Tibial artery (tissue), 4 donors: ENCODE measurements at regions not wholly inside any gene's neighbourhood (a gene's known extent, or its start where the extent isn't known, plus 50 kb on each side); places are given as distances from the start of the nearest gene placed in this dataset.

Experiments
- DNase-seq, 2 donors: peaks; one replicate each; pipeline ENCODE4 v3.0.0-alpha.2; 2019
- H3K27ac ChIP-seq, 2 donors: fragments of 200-600 bp; sonication (generic) in 1 of 2; 1 replicate in 1 of 2; 2 replicates in 1 of 2; pipeline ENCODE4 v1.5.1; 2018 to 2019; ENCODE audit warnings: mild to moderate bottlenecking in 1 of 2
- H3K27me3 ChIP-seq, 2 donors: fragments of 200-600 bp; sonication (generic) in 1 of 2; one replicate each; pipeline versions ENCODE4 v1.5.1 to v1.6.0; 2016 to 2019
- H3K36me3 ChIP-seq, 3 donors: fragments of 200-600 bp; sonication (generic) in 2 of 3; one replicate each; pipeline ENCODE4 v1.5.1; 2016 to 2019; ENCODE audit warnings: mild to moderate bottlenecking in 2 of 3
- H3K4me1 ChIP-seq, 4 donors: fragments of 200-600 bp; sonication (generic) in 2 of 4; 1 replicate in 3 of 4; 2 replicates in 1 of 4; pipeline ENCODE4 v1.5.1; 2016 to 2019
- H3K4me3 ChIP-seq, 2 donors: fragments of 200-600 bp; sonication (generic) in 1 of 2; 1 replicate in 1 of 2; 2 replicates in 1 of 2; pipeline ENCODE4 v1.5.1; 2018 to 2019; ENCODE audit warnings: mild to moderate bottlenecking in 2 of 2
- H3K9me3 ChIP-seq, 3 donors: fragments of 200-600 bp; sonication (generic) in 1 of 3; one replicate each; pipeline ENCODE4 v1.5.1; 2016 to 2019
- intact Hi-C: fragments of 100-400 bp; cut with DNase I; formaldehyde crosslinking; loops from one replicate; pipeline ENCODE4 v1.15.0; 2023; ENCODE audit warnings: low total_unique reads
- TF ChIP-seq, protein P1 (sequence below), 2 experiments: fragments of 200-600 bp in 1 of 2; fragments of 450-650 bp in 1 of 2; IDR thresholded peaks; one replicate each; pipeline ENCODE4 v1.5.1; 2017 to 2019; ENCODE audit warnings: antibody characterized with exemption in 2 of 2, mild to moderate bottlenecking in 1 of 2, moderate library complexity in 1 of 2

DNA sequence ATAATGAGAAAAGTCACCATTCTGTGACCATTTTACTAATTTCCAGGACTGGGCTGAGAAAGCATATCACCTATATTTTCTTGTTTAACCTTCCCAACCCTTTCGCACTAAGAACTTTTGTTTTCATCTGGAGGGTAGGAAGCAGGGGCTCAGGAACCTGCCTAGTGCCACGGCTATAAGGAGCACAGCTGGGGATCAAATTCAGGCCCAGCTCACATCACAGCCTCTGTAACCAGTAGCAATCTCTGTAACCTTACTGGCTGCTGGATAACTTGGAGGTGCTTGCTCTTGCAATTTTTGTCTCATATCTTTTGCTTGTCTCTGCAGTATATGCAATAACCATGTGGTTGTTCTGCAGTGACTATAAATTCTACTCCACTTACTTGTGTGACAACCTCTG is 62.0 kb downstream of the PABIR2 start:
- intact Hi-C loops = no loop called here
- no peaks in the 10 kb centered on the region for H3K36me3 ChIP-seq
- H3K27me3 ChIP-seq = no peaks in the 10 kb centered on the region
- TF ChIP-seq, protein P1, sequence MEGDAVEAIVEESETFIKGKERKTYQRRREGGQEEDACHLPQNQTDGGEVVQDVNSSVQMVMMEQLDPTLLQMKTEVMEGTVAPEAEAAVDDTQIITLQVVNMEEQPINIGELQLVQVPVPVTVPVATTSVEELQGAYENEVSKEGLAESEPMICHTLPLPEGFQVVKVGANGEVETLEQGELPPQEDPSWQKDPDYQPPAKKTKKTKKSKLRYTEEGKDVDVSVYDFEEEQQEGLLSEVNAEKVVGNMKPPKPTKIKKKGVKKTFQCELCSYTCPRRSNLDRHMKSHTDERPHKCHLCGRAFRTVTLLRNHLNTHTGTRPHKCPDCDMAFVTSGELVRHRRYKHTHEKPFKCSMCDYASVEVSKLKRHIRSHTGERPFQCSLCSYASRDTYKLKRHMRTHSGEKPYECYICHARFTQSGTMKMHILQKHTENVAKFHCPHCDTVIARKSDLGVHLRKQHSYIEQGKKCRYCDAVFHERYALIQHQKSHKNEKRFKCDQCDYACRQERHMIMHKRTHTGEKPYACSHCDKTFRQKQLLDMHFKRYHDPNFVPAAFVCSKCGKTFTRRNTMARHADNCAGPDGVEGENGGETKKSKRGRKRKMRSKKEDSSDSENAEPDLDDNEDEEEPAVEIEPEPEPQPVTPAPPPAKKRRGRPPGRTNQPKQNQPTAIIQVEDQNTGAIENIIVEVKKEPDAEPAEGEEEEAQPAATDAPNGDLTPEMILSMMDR (IDR thresholded peaks at IDR 0.05) = no peak
- no peak overlapping the region for H3K27ac ChIP-seq
- no peak overlapping the region for H3K4me3 ChIP-seq
- DNase-seq = no peak
- no peaks in the 10 kb centered on the region for H3K9me3 ChIP-seq
- H3K4me1 ChIP-seq = no peaks in the 10 kb centered on the region

DNA sequence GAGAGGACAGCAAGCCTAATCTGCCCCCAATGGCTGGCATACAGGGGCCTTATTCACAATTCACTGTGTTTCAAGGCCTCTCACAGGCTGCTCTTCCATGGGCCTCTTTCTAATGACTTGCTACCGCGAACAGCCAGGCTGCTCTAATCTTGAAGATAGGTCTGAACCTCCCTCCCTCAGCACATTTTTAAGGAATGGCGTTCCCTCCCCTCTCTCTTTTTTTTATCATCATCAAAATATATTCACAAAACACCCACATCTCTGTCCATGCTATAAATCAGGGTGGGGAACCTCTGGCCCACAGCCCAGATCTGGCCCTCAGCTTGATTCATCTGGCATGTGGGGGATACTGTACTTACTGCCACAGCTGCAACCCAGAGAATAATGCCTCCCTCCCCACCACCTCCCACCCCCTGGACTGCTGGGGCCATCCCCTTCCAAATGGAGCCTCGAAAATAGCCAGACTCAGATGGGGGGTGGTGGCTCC is 62.5 kb downstream of the PABIR2 start:
- Histone ChIP-seq H3K9me3 (no peaks in the 10 kb centered on the region), H3K36me3 (no peaks in the 10 kb centered on the region), H3K27me3 (no peaks in the 10 kb centered on the region), H3K27ac (no peak overlapping the region), H3K4me3 (no peak overlapping the region), H3K4me1 (no peaks in the 10 kb centered on the region)
- TF ChIP-seq, protein P1 (IDR thresholded peaks at IDR 0.05) = no peak
- intact Hi-C loops = no loop called here
- DNase-seq = no peak

DNA sequence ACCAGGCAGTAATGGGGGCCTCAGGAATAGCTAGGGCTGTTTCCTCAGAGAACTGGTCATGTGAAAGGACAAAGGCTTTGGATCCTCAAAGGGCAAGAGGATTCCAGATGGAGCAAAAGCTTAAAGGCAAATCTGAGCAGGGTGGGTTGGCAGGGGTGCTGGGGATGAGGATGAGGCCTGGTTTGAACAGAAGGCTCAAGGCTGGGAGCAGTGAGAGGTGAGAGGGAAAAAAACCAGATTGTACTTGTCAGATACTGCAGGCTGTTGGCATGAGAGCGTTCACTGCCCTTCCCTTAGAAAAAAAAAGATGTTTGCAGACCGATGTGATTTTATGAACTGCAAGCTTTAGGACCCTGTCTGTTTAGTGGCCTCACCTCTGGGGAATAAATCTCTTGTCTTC is 63.4 kb downstream of the PABIR2 start:
- TF ChIP-seq, protein P1 (IDR thresholded peaks at IDR 0.05) = no peak
- H3K4me3 ChIP-seq = no peak overlapping the region
- no peaks in the 10 kb centered on the region for H3K36me3 ChIP-seq
- H3K4me1 ChIP-seq = no peaks in the 10 kb centered on the region
- no peak overlapping the region for H3K27ac ChIP-seq
- no peak for DNase-seq
- H3K9me3 ChIP-seq = no peaks in the 10 kb centered on the region
- no peaks in the 10 kb centered on the region for H3K27me3 ChIP-seq
- intact Hi-C loops = no loop called here

DNA sequence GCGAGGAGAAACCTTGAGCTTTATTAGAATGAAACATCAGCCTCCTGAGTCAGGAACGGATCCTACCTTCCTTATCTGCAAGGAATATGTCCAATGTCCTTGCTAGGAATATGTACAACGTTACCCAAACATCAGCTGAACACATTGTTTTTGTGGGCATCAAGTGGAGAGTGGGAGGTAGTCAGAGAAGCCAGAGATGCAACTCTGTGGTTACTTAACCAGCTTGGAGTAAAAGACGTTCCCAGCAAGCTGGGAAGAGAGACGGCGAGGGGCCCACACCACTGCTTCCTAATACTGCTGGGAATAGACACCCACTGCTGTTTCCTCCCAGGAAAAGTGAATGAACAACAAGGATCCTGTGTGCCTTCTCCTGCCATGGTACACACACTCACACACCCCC is 64.3 kb downstream of the PABIR2 start:
- no peaks in the 10 kb centered on the region for H3K9me3 ChIP-seq
- no peak overlapping the region for H3K4me3 ChIP-seq
- TF ChIP-seq, protein P1 (IDR thresholded peaks at IDR 0.05) = no peak
- H3K27me3 ChIP-seq = no peaks in the 10 kb centered on the region
- H3K36me3 ChIP-seq = no peaks in the 10 kb centered on the region
- intact Hi-C loops = no loop called here
- no peak overlapping the region for H3K27ac ChIP-seq
- no peaks in the 10 kb centered on the region for H3K4me1 ChIP-seq
- DNase-seq = no peak

DNA sequence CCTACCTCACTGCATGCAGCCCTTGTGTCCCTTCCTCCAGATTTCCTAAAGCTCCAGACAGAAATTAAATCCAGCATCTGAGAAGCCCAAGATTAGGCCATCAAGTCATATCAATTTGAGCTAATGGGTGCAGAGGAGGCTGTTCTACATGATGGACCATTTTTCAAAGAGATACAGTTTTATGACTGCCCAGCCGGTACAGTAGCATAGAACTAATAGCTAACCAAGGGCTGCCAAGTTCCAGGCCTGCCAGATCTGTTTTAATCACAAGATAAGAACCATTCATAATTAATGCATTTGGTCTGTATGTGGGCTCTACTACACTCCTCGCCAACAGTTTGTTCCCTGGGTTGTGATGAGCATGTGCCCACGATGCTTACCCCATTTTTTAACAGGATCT is 64.9 kb downstream of the PABIR2 start:
- Histone ChIP-seq H3K9me3 (no peaks in the 10 kb centered on the region), H3K27me3 (no peaks in the 10 kb centered on the region), H3K4me3 (no peak overlapping the region), H3K36me3 (no peaks in the 10 kb centered on the region), H3K4me1 (no peaks in the 10 kb centered on the region), H3K27ac (no peak overlapping the region)
- TF ChIP-seq, protein P1 (IDR thresholded peaks at IDR 0.05) = no peak
- DNase-seq = no peak
- intact Hi-C loops = no loop called here

DNA sequence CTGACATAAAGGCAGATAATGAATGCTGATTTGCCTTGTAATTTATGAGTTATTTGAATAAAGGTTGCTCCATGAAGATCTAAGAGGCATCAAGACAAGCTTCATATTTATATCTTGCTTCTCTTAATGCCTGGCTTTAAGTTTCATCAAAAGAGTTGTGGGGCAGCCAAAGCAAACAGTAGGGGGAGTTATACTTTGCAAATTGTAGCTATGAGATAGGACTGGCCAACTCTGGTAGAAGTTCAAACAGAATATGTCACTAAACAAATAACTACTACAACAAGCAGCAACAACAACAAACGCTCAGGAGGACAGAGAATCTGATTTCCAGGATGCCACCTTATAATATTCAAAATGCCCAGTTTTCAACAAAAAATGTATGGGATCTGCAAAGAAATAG is 69.1 kb upstream of the PLAC1 start:
- DNase-seq = no peak
- H3K36me3 ChIP-seq = no peaks in the 10 kb centered on the region
- intact Hi-C loops = no loop called here
- no peaks in the 10 kb centered on the region for H3K9me3 ChIP-seq
- no peaks in the 10 kb centered on the region for H3K4me1 ChIP-seq
- H3K27ac ChIP-seq = no peak overlapping the region
- no peak overlapping the region for H3K4me3 ChIP-seq
- no peaks in the 10 kb centered on the region for H3K27me3 ChIP-seq
- TF ChIP-seq, protein P1 (IDR thresholded peaks at IDR 0.05) = no peak
